ENCODE measurements at regions not wholly inside any gene's neighbourhood (a gene's known extent, or its start where the extent isn't known, plus 50 kb on each side); places are given as distances from the start of the nearest gene placed in this dataset.

- H3K36me3 ChIP-seq (ENCODE audit: insufficient read depth), result no peaks in the 10 kb centered on the region
- H2AFZ ChIP-seq, result no peak overlapping the region
- no peaks in the 10 kb centered on the region for H3K79me2 ChIP-seq (replicated peaks; ENCODE audit: insufficient read depth)
- H3K36me3 Mint-ChIP-seq (ENCODE audit: low read depth), result no peaks in the 10 kb centered on the region
- ATAC-seq, result no peak
- 0 out of 2 replicates have a peak, but pooled peaks cover 13% of the 10 kb centered on the region for H3K9me2 ChIP-seq (ENCODE audit: insufficient read depth)
- peaks cover 6% of the 10 kb centered on the region; the same call in 1 of the 3 replicates for H3K9me3 Mint-ChIP-seq
- no peaks in the 10 kb centered on the region for H3K27me3 Mint-ChIP-seq (ENCODE audit: insufficient read depth, low read depth, poor library complexity)
- no peak overlapping the region for H3K4me3 Mint-ChIP-seq
- no peaks in the 10 kb centered on the region for H3K4me1 Mint-ChIP-seq
- H3K27ac ChIP-seq (ENCODE audit: low read depth), result no peak overlapping the region
- no peak overlapping the region for H3K27ac Mint-ChIP-seq
- no peak for DNase-seq (ENCODE audit: low spot score)
- no peak overlapping the region for H3K4me2 ChIP-seq
- H3F3A ChIP-seq (replicated peaks; ENCODE audit: low read depth), result no peaks in the 10 kb centered on the region
- no peaks in the 10 kb centered on the region for H3K4me1 ChIP-seq (ENCODE audit: insufficient read depth)
- H3K27me3 ChIP-seq (ENCODE audit: insufficient read depth), result no peaks in the 10 kb centered on the region
- H4K20me1 ChIP-seq (replicated peaks; ENCODE audit: insufficient read depth), result no peaks in the 10 kb centered on the region
- no peak overlapping the region for H3K4me3 ChIP-seq
- TF ChIP-seq NANOG (IDR thresholded peaks at IDR 0.05; ENCODE audit: borderline replicate concordance) (no peak), ETS1 (IDR thresholded peaks at IDR 0.05) (no peak), REST (IDR thresholded peaks at IDR 0.05; ENCODE audit: unreplicated experiment) (no peak), ZNF462 (CRISPR knock-in tag; IDR thresholded peaks at IDR 0.05) (no peak), EZH2phosphoT487 (IDR thresholded peaks at IDR 0.05; ENCODE audit: unreplicated experiment) (no peak), JUNB (IDR thresholded peaks at IDR 0.05; ENCODE audit: unreplicated experiment) (no peak), CTCF (conservative IDR thresholded peaks at IDR 0.05; ENCODE audit: low read depth in 2 of 2) (no peak), EZH2 (IDR thresholded peaks at IDR 0.05; ENCODE audit: low read depth, unreplicated experiment) (no peak)
These were observed 313.6 kb upstream of the CDH6 start for GRCh38 chr5:30879887-30880286.

All from GM23338 (cell line).